ENCODE measurements at regions not wholly inside any gene's neighbourhood (a gene's known extent, or its start where the extent isn't known, plus 50 kb on each side); places are given as distances from the start of the nearest gene placed in this dataset.

- TF ChIP-seq GATA2 (IDR thresholded peaks at IDR 0.05; ENCODE audit: low read depth, low read length) (no peak), GATA3 (IDR thresholded peaks at IDR 0.05; ENCODE audit: low read depth, low read length) (no peak)
These were observed 210.3 kb downstream of the SETD4 start for GRCh38 chr21:35850029-35850428.

Measured in SH-SY5Y (cell line).